T-helper 17 cell (primary cell): ENCODE measurements at regions not wholly inside any gene's neighbourhood (a gene's known extent, or its start where the extent isn't known, plus 50 kb on each side); places are given as distances from the start of the nearest gene placed in this dataset.

Experiments
- ATAC-seq: fragments of 150-1000 bp; cut with Tn5 transposase; 2 replicates; pipeline ENCODE4 v1.10.0; 2021; ENCODE audit warnings: mild to moderate bottlenecking, moderate library complexity
- DNase-seq, 3 donors: peaks; one replicate each; pipeline versions ENCODE4 v3.0.0 to v3.0.0-alpha.2; 2020 to 2021
- H3K9me3 ChIP-seq: one replicate; pipeline ENCODE4 v1.7.0; 2013; ENCODE audit warnings: low read length, mild to moderate bottlenecking; ENCODE audit not compliant: control insufficient read depth, poor library complexity, severe bottlenecking
- H3K27ac Mint-ChIP-seq: one replicate; pipeline ENCODE4 v1.8.0; 2022; ENCODE audit warnings: mild to moderate bottlenecking, moderate library complexity, mixed read lengths
- H3K27me3 Mint-ChIP-seq: one replicate; pipeline ENCODE4 v1.8.0; 2022; ENCODE audit warnings: mixed read lengths
- H3K36me3 Mint-ChIP-seq: one replicate; pipeline ENCODE4 v1.8.0; 2022; ENCODE audit warnings: low read depth, mixed read lengths
- H3K4me1 Mint-ChIP-seq: one replicate; pipeline ENCODE4 v1.8.0; 2022; ENCODE audit warnings: mild to moderate bottlenecking, mixed read lengths
- H3K4me3 Mint-ChIP-seq: one replicate; pipeline ENCODE4 v1.8.0; 2022; ENCODE audit warnings: mild to moderate bottlenecking, moderate library complexity, mixed read lengths

DNA sequence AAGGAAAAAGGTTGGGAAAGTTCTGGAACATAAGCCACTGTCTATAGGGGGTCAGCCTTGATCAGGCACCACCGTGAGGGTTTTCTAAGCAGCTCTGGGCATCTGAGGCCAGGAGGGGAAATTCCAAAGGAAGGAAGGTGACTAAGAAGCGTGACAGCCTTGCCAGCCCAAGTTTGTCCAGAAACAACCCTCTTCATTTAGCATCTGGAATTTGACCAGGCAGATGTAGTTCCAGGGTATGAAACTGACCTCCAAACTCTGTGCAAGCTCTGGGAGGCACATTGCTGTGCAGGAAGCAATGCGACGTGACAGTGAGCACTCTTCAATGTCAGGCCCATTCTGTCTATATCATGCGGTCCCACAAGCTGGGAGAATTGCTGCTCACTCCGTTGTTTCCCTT is 85.4 kb upstream of the TPM1 start:
- ATAC-seq (no peak), DNase-seq (no peak)
- peaks cover 3% of the 10 kb centered on the region for H3K4me1 Mint-ChIP-seq
- H3K27ac Mint-ChIP-seq, result no peak overlapping the region
- H3K36me3 Mint-ChIP-seq, result peaks cover 2% of the 10 kb centered on the region
- H3K4me3 Mint-ChIP-seq, result no peak overlapping the region
- no peaks in the 10 kb centered on the region for H3K9me3 ChIP-seq
- H3K27me3 Mint-ChIP-seq, result peaks cover 31% of the 10 kb centered on the region

DNA sequence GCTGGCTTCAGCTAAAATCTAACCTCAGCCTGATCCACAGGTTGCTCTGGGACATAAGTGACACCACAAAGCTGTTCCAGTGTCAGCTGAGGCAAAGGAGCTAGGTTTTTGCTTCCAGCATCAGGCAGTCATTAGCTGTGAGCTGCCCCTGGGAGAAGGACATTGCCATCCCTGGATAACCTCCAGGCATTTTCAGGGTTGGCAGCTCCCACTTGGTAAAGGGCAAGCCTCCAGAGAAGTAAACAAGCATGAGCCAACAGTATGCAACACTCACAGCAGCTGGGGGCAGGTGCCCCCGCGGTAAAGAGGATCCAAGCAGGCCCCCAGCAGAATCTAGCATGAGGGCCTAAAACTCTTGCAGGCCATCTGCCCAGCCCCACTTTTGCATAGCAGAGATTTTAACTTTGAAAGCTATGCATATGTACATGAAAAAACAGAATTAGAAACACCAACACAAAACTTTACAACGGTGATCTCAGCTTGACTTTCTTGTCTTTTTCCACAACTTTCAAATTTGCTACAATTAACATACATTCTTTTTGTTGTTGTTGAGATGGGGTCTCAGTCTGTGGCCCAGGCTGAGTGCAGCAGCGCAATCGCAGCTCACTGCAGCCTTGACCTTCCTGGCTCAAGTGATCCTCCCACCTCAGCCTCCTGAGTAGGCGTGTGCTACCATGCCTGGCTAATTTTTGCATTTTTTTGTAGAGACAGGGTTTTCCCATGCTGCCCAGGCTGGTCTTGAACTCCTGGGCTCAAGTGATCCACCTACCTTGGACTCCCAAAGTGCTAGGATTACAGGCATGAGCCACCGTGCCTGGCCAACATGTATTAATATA is 83.8 kb upstream of the TPM1 start:
- DNase-seq, result no peak

DNA sequence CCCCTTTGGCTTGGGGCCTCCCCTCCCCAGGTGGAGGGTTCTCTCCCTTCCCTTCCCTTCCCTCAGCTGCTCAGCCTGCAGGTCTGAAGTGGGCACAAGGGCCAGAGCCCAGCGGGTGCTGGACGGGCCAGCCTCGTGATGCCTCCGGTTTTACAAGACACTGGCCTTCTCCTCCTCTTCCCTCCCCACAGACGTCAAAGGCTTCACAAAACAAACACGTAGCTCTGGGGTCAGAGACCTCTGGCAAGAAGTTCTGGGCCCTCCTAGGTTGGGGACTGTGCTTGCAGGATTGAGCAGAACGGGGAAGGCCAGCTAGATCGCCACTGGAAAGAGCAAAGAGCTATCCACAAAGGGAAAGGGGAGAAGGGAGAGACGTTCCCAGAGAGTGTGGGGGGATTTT is 81.4 kb upstream of the TPM1 start:
- no peaks in the 10 kb centered on the region for H3K9me3 ChIP-seq
- Mint-ChIP-seq H3K4me1 (peaks cover 3% of the 10 kb centered on the region), H3K4me3 (no peak overlapping the region), H3K36me3 (no peaks in the 10 kb centered on the region), H3K27ac (no peak overlapping the region), H3K27me3 (peaks cover 15% of the 10 kb centered on the region)
- ATAC-seq (no peak), DNase-seq (no peak)

More for the DNA sequence above, 83.8 kb upstream of the TPM1 start:
- Mint-ChIP-seq H3K27me3 (peaks cover 16% of the 10 kb centered on the region), H3K36me3 (no peaks in the 10 kb centered on the region), H3K4me1 (peaks cover 3% of the 10 kb centered on the region), H3K4me3 (no peak overlapping the region), H3K27ac (no peak overlapping the region)
- ATAC-seq, result no peak
- no peaks in the 10 kb centered on the region for H3K9me3 ChIP-seq

DNA sequence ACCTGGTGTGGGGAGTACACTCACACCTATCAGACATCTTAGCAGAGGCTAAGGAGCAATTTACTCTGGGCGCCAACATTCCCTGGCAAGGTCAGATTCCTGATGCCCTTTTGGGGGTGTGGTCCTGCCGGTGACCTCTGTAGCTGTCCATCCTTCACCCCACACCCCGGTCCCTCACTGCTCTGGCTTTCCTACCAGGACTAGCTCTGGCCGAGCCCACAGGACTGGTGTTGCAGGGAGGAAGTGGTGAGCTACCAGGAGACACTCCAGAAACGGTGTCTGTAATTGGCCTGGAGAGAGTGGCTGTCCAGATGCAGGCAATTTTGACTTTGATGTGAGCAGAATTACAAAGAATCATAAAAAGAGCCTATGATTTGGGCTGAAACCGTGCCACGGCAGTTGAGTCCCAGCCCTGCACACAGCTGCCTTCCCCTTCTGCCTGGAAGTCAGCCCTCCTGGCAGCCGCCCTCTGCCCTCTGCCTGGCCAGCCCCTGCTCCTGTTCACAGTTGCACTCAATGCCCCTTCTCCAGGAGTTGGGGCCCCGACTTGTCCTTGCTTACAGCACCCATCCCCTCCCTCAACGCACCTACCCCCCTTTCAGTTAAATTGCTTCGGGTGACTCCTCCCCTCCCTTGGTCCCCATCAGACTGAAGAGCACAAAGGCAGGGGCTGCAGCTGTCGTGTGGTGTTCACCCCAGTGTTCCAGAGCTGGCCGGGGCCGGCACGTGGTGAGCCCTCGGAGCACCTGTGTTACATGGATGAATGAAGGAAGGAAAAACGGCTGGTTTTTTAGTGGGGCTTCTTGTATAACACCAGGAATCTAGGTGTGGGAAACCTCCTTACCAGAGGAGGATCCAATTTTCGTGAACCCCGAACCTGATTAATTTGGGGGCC is 80.2 kb upstream of the TPM1 start:
- Mint-ChIP-seq H3K4me1 (peaks cover 3% of the 10 kb centered on the region), H3K27me3 (peaks cover 23% of the 10 kb centered on the region), H3K36me3 (no peaks in the 10 kb centered on the region), H3K4me3 (no peak overlapping the region), H3K27ac (no peak overlapping the region)
- no peak for DNase-seq
- no peak for ATAC-seq
- H3K9me3 ChIP-seq, result no peaks in the 10 kb centered on the region

DNA sequence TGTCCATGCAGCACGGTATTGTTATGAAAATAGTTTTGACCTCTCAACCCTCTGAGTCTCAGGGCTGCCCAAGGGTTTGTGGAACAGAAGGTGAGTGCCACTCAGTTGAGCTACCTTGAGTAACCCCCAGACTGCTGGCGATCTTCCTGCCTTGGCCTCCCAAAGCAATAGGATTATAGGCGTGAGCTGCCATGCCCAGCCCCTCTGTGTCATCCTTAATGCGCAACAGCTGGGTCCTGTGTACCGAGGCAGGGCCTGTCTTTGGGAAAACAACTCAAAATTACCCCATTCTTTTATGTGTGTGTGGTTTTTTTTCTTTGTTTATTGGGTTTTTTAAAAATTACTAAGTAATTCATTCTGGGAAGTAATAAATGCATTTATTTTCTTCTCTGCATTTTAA is 78.3 kb upstream of the TPM1 start:
- DNase-seq, result no peak
- Mint-ChIP-seq H3K27ac (no peak overlapping the region), H3K4me3 (no peak overlapping the region), H3K4me1 (no peaks in the 10 kb centered on the region), H3K36me3 (no peaks in the 10 kb centered on the region), H3K27me3 (peaks cover 24% of the 10 kb centered on the region)
- no peaks in the 10 kb centered on the region for H3K9me3 ChIP-seq
- ATAC-seq, result no peak

DNA sequence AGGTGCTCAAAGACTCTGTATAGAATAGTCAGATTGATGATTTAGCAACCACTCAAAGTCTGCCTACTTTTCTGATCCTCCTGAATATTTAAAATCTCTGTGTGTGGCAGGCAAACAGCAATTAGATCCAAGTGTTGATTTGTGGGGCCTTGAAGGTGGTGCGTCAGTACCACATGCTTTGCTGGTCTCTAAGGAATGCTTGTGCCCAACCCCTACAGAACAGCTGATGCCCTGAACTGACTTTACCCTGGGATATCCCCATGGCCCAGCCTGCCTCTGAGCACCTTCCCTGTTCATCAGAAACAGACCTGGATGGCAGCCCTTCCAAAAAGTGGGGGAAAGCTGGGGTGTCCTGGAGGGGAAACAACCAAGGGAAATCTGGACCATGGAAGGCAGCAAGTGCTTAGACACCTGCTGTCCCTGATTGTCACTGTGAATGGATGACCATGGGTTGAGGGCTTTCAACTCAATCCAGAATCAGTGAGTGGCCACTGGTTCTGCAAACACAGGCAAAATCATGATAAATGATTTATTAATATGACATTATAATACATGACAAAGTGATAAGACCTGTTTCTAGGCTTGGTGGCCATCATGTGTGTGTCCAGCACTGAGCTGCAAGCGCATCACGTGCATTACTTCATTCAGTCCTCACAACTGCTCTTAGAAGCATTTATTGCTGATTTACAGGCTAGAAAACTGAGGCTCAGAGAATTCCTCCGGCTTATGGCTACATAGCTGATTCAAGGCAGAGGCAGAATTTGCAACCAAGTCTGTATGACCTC is 76.1 kb upstream of the TPM1 start:
- H3K9me3 ChIP-seq, result no peaks in the 10 kb centered on the region
- ATAC-seq (no peak), DNase-seq (no peak)
- Mint-ChIP-seq H3K4me3 (no peak overlapping the region), H3K27ac (no peak overlapping the region), H3K27me3 (peaks cover 12% of the 10 kb centered on the region), H3K4me1 (no peaks in the 10 kb centered on the region), H3K36me3 (no peaks in the 10 kb centered on the region)

DNA sequence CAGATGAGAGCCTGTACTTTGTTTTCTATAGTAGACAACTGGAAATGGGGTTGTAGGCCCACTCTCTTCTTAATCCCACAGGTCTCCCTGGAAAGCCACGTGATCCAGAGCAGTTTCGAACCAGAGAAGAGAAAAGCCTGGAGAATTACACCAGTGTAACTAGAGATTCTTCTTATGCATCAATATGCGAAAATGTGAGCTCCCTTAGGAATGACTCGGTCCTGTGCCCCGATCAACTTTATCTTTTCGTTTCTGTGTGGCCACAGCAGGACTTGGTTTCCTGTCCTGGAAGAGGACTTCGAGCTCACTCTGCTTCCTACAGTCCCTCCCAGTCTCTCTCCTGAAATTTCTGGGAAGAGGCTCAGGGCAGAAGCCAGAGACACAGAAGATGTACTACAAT is 73.8 kb upstream of the TPM1 start:
- H3K4me1 Mint-ChIP-seq, result no peaks in the 10 kb centered on the region
- H3K27me3 Mint-ChIP-seq, result peaks cover 12% of the 10 kb centered on the region
- ATAC-seq, result no peak

DNA sequence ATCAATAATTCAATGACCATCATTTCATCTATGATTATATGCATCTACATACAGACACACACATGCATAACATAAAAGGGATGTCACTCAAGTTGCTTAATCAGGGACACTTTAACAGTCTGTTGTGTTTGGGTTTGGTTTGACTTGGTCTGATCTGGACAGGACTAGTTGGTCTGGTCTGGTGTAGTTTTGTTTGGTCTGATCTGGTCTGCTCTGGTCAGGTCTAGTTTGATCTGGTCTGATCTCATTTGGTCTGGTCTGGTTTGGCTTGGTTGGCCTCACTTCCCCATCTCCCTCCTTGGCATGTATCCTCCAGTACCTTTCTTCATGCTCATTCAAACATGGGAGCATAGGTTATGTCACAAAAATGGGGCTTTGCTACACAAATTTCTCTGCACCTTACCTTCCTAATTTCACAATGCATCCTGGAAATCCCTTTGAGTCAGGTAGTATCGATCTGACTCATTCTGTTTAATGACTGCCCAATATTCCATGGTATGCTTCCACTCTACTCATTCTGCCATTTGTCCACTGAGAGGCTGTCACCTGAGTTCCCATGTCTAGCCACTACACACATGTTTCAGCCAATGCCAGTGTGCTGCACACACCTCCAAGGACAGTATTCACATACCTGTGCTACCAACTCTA is 73.0 kb upstream of the TPM1 start:
- ATAC-seq (no peak), DNase-seq (no peak)
- Mint-ChIP-seq H3K4me3 (no peak overlapping the region), H3K4me1 (no peaks in the 10 kb centered on the region), H3K27me3 (peaks cover 12% of the 10 kb centered on the region), H3K36me3 (no peaks in the 10 kb centered on the region), H3K27ac (no peak overlapping the region)
- no peaks in the 10 kb centered on the region for H3K9me3 ChIP-seq

More for the DNA sequence above, 73.8 kb upstream of the TPM1 start:
- H3K4me3 Mint-ChIP-seq, result no peak overlapping the region
- no peaks in the 10 kb centered on the region for H3K9me3 ChIP-seq
- H3K36me3 Mint-ChIP-seq, result no peaks in the 10 kb centered on the region
- DNase-seq, result no peak
- H3K27ac Mint-ChIP-seq, result no peak overlapping the region

DNA sequence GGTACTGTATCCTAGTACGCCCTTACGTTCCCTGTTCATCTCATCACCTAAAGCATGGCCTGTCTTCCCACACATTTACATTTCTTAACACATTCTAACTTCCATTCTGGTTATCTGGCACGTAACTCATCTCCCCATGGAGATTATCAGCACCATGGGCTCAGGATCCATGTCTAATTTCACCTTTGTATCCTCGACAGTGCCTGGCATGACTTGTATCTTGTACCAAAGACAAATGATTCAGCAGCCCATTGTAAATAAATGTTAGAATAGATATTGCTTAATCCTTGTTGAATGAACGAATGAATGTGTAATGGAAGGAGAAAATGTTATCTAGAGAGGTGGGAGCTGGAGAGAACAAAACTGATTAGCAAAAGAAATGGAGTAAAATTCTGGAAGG is 69.7 kb upstream of the TPM1 start:
- Mint-ChIP-seq H3K27me3 (no peaks in the 10 kb centered on the region), H3K4me1 (no peaks in the 10 kb centered on the region), H3K36me3 (no peaks in the 10 kb centered on the region), H3K27ac (no peak overlapping the region), H3K4me3 (no peak overlapping the region)
- H3K9me3 ChIP-seq, result no peaks in the 10 kb centered on the region
- ATAC-seq, result no peak
- no peak for DNase-seq

DNA sequence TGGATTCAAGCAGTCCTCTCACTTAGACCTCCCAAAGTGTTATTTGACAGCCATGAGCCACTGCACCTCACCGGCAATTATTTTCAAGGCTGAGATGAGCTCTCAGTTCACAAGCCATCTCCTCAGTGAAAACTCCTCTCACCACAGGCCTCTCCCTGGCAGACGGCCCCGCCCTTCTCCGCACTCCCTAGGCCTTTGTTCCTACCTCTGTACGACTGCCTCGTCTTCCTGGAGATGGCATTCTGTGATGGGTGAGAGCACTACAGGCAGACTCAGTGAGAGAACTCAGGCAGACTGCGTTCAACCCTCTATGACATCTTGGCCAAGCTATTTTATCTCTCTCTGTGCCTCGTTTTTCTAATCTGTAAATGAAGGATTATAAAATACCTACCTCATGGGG is 67.0 kb upstream of the TPM1 start:
- H3K9me3 ChIP-seq, result no peaks in the 10 kb centered on the region
- DNase-seq (no peak), ATAC-seq (no peak)
- Mint-ChIP-seq H3K4me3 (no peak overlapping the region), H3K27ac (no peak overlapping the region), H3K36me3 (no peaks in the 10 kb centered on the region), H3K27me3 (peaks cover 14% of the 10 kb centered on the region), H3K4me1 (no peaks in the 10 kb centered on the region)

DNA sequence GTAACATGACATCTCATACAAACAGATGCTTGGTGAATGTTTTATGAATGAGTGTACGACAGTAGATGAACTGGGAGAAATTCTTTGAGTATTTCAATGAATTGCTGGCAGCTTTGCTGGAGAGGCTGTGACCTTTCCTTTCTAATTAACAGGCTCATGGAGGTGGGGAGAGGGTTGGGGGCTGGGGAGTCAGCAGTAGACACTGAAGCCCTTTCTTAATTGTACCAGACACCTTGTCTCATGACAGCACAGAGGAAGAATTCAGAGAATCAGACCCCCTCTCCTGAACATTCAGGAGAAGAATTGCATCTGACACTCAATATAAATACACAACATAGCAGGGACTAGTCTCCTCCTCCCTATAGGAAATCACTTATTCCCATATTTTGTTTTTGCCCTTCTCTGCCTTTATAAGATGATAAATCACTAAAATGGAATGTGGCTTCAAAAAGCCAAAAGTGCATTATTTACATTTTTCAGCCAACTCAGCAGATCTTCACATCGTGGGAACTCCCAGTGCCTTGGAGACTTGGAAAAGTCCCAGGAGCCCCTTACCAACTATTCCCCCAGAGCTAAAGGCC is 66.2 kb upstream of the TPM1 start:
- DNase-seq, result no peak
- peaks cover 14% of the 10 kb centered on the region for H3K27me3 Mint-ChIP-seq
- no peak overlapping the region for H3K4me3 Mint-ChIP-seq
- no peaks in the 10 kb centered on the region for H3K4me1 Mint-ChIP-seq
- no peaks in the 10 kb centered on the region for H3K36me3 Mint-ChIP-seq
- no peaks in the 10 kb centered on the region for H3K9me3 ChIP-seq
- no peak for ATAC-seq
- H3K27ac Mint-ChIP-seq, result no peak overlapping the region

DNA sequence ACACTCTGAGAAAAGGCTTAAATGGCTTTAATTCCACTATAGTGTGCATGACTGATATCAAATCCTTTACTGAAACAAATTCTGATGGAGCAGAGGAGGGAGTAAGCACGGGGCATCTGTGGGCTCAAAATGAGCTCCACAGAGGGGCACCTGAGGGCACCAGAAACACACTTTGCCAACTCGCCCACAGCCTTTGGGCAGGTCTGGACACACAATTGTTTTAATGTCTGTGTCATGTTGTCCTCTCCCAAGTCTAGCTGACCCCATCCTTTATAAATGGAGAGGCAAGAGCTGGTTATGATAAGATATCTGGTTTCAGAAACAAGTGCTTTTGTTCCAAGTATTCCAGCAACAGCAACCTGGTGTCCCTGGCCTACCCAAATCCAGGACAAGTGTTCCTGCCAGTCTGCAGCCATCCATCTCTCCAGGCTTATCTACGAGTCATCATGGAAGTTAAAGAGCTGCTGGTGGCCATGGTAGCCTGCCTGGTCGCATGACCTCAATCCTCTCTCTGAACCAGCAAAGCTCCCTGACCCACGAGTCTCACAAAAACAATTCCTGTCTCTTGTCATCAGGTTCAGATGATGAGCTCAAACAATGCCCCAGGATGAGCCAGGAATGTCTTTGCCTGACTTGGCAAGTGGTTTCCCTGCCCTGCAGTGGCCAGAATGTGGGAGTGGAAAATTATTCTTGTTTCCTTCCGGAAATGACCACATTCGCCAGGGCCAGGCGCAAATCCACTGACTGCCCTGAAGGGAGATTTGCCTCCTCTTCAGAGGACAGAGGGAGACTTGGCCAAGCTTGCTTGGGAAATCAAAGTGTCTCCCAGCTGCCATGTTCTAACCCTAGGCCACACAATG is 64.4 kb upstream of the TPM1 start:
- ATAC-seq, result no peak
- DNase-seq, result no peak
- Mint-ChIP-seq H3K27ac (no peak overlapping the region), H3K27me3 (peaks cover 14% of the 10 kb centered on the region), H3K4me3 (no peak overlapping the region), H3K36me3 (no peaks in the 10 kb centered on the region), H3K4me1 (no peaks in the 10 kb centered on the region)
- no peaks in the 10 kb centered on the region for H3K9me3 ChIP-seq
